CD14-positive monocyte (primary cell): ENCODE measurements at regions not wholly inside any gene's neighbourhood (a gene's known extent, or its start where the extent isn't known, plus 50 kb on each side); places are given as distances from the start of the nearest gene placed in this dataset.

ENCODE experiments used
- DNase-seq, 3 donors: peaks; one replicate each; pipeline ENCODE4 v3.0.0-alpha.2; 2011 to 2022
- H2AFZ ChIP-seq: 2 replicates; pipeline ENCODE4 v1.6.0; 2012; ENCODE audit warnings: mild to moderate bottlenecking, low read depth, low read length, inconsistent platforms; ENCODE audit not compliant: insufficient read depth, poor library complexity, severe bottlenecking
- H3K27ac ChIP-seq, 2 donors: 1 replicate in 1 of 2; 2 replicates in 1 of 2; pipeline ENCODE4 v1.5.1; 2012 to 2013; ENCODE audit warnings: low read length in 2 of 2, control low read depth in 1 of 2, inconsistent platforms in 1 of 2, low read depth in 1 of 2, mild to moderate bottlenecking in 1 of 2
- H3K27me3 ChIP-seq, 2 donors: one replicate each; pipeline versions ENCODE4 v1.6.0 to v1.6.1; 2011 to 2013; ENCODE audit warnings: low read length in 2 of 2; ENCODE audit not compliant: control insufficient read depth in 2 of 2, insufficient read depth in 2 of 2
- H3K36me3 ChIP-seq, 2 donors: replicated peaks in 1 of 2; 1 replicate in 1 of 2; 2 replicates in 1 of 2; pipeline versions ENCODE4 v1.5.1 to v1.6.1; 2012 to 2013; ENCODE audit warnings: low read length in 2 of 2, control low read depth in 1 of 2, inconsistent platforms in 1 of 2, mild to moderate bottlenecking in 1 of 2; ENCODE audit not compliant: insufficient read depth in 2 of 2, control insufficient read depth in 1 of 2
- H3K4me1 ChIP-seq, 2 donors: 1 replicate in 1 of 2; 2 replicates in 1 of 2; pipeline versions ENCODE4 v1.5.1 to v1.6.1; 2012 to 2013; ENCODE audit warnings: low read length in 2 of 2, control low read depth in 1 of 2, inconsistent platforms in 1 of 2, mild to moderate bottlenecking in 1 of 2, moderate library complexity in 1 of 2; ENCODE audit not compliant: insufficient read depth in 2 of 2, control insufficient read depth in 1 of 2
- H3K4me2 ChIP-seq: replicated peaks from 2 replicates; pipeline ENCODE3; 2012; ENCODE audit warnings: low read length, moderate library complexity, mild to moderate bottlenecking; ENCODE audit not compliant: poor library complexity, severe bottlenecking; ENCODE audit errors: extremely low read depth
- H3K4me3 ChIP-seq, 3 experiments: fragments of 200-600 bp in 1 of 3; sonication (generic) in 1 of 3; replicated peaks in 1 of 3; 1 replicate in 2 of 3; 2 replicates in 1 of 3; pipeline ENCODE4 v1.5.1; 2011 to 2013; ENCODE audit warnings: low read length in 3 of 3, mild to moderate bottlenecking in 3 of 3, control low read depth in 2 of 3, low read depth in 2 of 3, inconsistent platforms in 1 of 3, moderate library complexity in 1 of 3
- H3K79me2 ChIP-seq: 2 replicates; pipeline ENCODE4 v1.6.0; 2012; ENCODE audit warnings: mild to moderate bottlenecking, control low read depth, inconsistent platforms, low read length, moderate library complexity; ENCODE audit not compliant: insufficient read depth
- H3K9ac ChIP-seq: 2 replicates; pipeline ENCODE4 v1.6.0; 2017; ENCODE audit warnings: low read length, mild to moderate bottlenecking; ENCODE audit not compliant: insufficient read depth, poor library complexity, severe bottlenecking
- H3K9me3 ChIP-seq, 2 donors: replicated peaks in 1 of 2; 1 replicate in 1 of 2; 2 replicates in 1 of 2; pipeline versions ENCODE4 v1.5.1 to v1.6.1; 2012 to 2013; ENCODE audit warnings: low read length in 2 of 2, control low read depth in 1 of 2; ENCODE audit not compliant: control insufficient read depth in 1 of 2, insufficient read depth in 1 of 2
- H4K20me1 ChIP-seq: 2 replicates; pipeline ENCODE4 v1.6.0; 2012; ENCODE audit warnings: mild to moderate bottlenecking, low read length, control low read depth, moderate library complexity; ENCODE audit not compliant: insufficient read depth
- H3K27ac Mint-ChIP-seq, 7 donors: one replicate each; pipeline ENCODE4 v1.8.0; 2020; ENCODE audit warnings: mild to moderate bottlenecking in 7 of 7, mixed read lengths in 7 of 7, moderate library complexity in 6 of 7, inconsistent platforms in 2 of 7
- H3K27me3 Mint-ChIP-seq, 3 donors: one replicate each; pipeline ENCODE4 v1.8.0; 2021 to 2022; ENCODE audit warnings: low read depth in 3 of 3, mild to moderate bottlenecking in 3 of 3, mixed read lengths in 3 of 3, moderate library complexity in 3 of 3, inconsistent platforms in 1 of 3
- H3K36me3 Mint-ChIP-seq, 2 donors: one replicate each; pipeline ENCODE4 v1.8.0; 2020; ENCODE audit warnings: mixed read lengths in 2 of 2, inconsistent platforms in 1 of 2, mild to moderate bottlenecking in 1 of 2
- H3K4me1 Mint-ChIP-seq: one replicate; pipeline ENCODE4 v1.8.0; 2020; ENCODE audit warnings: mild to moderate bottlenecking, mixed read lengths
- H3K4me3 Mint-ChIP-seq, 2 donors: one replicate each; pipeline ENCODE4 v1.8.0; 2020; ENCODE audit warnings: mild to moderate bottlenecking in 2 of 2, mixed read lengths in 2 of 2, moderate library complexity in 1 of 2
- H3K9me3 Mint-ChIP-seq, 7 donors: one replicate each; pipeline ENCODE4 v1.8.0; 2020 to 2022; ENCODE audit warnings: mixed read lengths in 7 of 7, mild to moderate bottlenecking in 6 of 7, moderate library complexity in 6 of 7, inconsistent platforms in 2 of 7
- CTCF ChIP-seq: fragments of 200-600 bp; IDR thresholded peaks from one replicate; pipeline ENCODE4 v1.8.0; 2022; ENCODE audit warnings: antibody characterized with exemption, mild to moderate bottlenecking
- WGBS: methylation state at CpG from one replicate; pipeline ENCODE4 v1.1.5; 2013; ENCODE audit warnings: missing lambda C conversion rate; ENCODE audit not compliant: insufficient coverage; 5-methylcytosine and 5-hydroxymethylcytosine counted together
- intact Hi-C, 2 donors: fragments of 100-400 bp; cut with micrococcal nuclease; formaldehyde crosslinking; loops; one replicate each; pipeline versions ENCODE4 v1.15.0 to v1.15.1; 2023

- Histone ChIP-seq H3K9ac (no peak overlapping the region), H3K79me2 (no peaks in the 10 kb centered on the region), H3K4me1 (no peaks in the 10 kb centered on the region), H4K20me1 (no peaks in the 10 kb centered on the region), H3K4me3 (no peak overlapping the region), H3K9me3 (no peaks in the 10 kb centered on the region), H3K27ac (no peak overlapping the region), H2AFZ (no peak overlapping the region), H3K36me3 (no peaks in the 10 kb centered on the region), H3K4me2 (no peak overlapping the region), H3K27me3 (no peaks in the 10 kb centered on the region)
- Mint-ChIP-seq H3K27ac (no peak overlapping the region), H3K9me3 (peaks cover 0 to 14% (median 6%) of the 10 kb centered on the region in 7 donors), H3K4me3 (no peak overlapping the region), H3K27me3 (peaks cover 0 to 3% (median 0%) of the 10 kb centered on the region in 3 donors), H3K4me1 (no peaks in the 10 kb centered on the region), H3K36me3 (no peaks in the 10 kb centered on the region)
- WGBS: 75% methylated on average over 11 of the region's 13 CpGs
- peak; percentile 20 to 66 (median 34) for DNase-seq
- TF ChIP-seq CTCF: peak; percentile 64
- intact Hi-C loops: no loop called here
Observed at GRCh38 chr14:106691601-106692291, 1165.4 kb downstream of the TMEM121 start.

GRCh38 chr14:106694638-106695393 lies 1168.4 kb downstream of the TMEM121 start:
- intact Hi-C loops: no loop called here
- H3K4me3 Mint-ChIP-seq: peak overlapping the region in 1 of 2 donors; percentile 76

More at GRCh38 chr14:106694638-106695393, 1168.4 kb downstream of the TMEM121 start:
- no peak overlapping the region for H2AFZ ChIP-seq
- H3K9me3 ChIP-seq: no peaks in the 10 kb centered on the region
- H3K4me3 ChIP-seq: peak overlapping the region in 1 of 3 experiments; percentile 32
- peaks cover 7 to 9% of the 10 kb centered on the region in 2 donors for H3K4me1 ChIP-seq
- Mint-ChIP-seq H3K27ac (peak overlapping the region in 1 of 7 donors; percentile 54), H3K27me3 (peaks cover 0 to 3% (median 0%) of the 10 kb centered on the region in 3 donors), H3K9me3 (peaks cover 0 to 14% (median 6%) of the 10 kb centered on the region in 7 donors), H3K4me1 (peaks cover 9% of the 10 kb centered on the region), H3K36me3 (no peaks in the 10 kb centered on the region)
- H3K36me3 ChIP-seq: no peaks in the 10 kb centered on the region
- no peak overlapping the region for H3K9ac ChIP-seq
- DNase-seq: peak; percentile 38 to 65 (median 51)
- H3K4me2 ChIP-seq: peak overlapping the region; percentile 34
- no peaks in the 10 kb centered on the region for H4K20me1 ChIP-seq
- no peaks in the 10 kb centered on the region for H3K79me2 ChIP-seq
- H3K27me3 ChIP-seq: no peaks in the 10 kb centered on the region
- peak; percentile 68 for TF ChIP-seq CTCF
- H3K27ac ChIP-seq: no peak overlapping the region
- 20% methylated on average over 1 of the region's 19 CpGs for WGBS
